Type B pancreatic cell (in vitro differentiated cells): ENCODE measurements at regions not wholly inside any gene's neighbourhood (a gene's known extent, or its start where the extent isn't known, plus 50 kb on each side); places are given as distances from the start of the nearest gene placed in this dataset.

ENCODE experiments used
- DNase-seq: peaks from one replicate; pipeline ENCODE4 v3.0.0; 2021; ENCODE audit warnings: mixed read lengths; ENCODE audit not compliant: unreplicated experiment; ENCODE audit errors: extremely low spot score
- H3K27ac Mint-ChIP-seq: 2 replicates; pipeline ENCODE4 v1.8.0; 2021; ENCODE audit warnings: mild to moderate bottlenecking, mixed read lengths
- H3K27me3 Mint-ChIP-seq: 2 replicates; pipeline ENCODE4 v1.8.0; 2021; ENCODE audit warnings: mixed read lengths
- H3K36me3 Mint-ChIP-seq: 2 replicates; pipeline ENCODE4 v1.8.0; 2021; ENCODE audit warnings: mixed read lengths
- H3K4me1 Mint-ChIP-seq: one replicate; pipeline ENCODE4 v1.8.0; 2021; ENCODE audit warnings: mixed read lengths; ENCODE audit not compliant: unreplicated experiment
- H3K4me3 Mint-ChIP-seq: 2 replicates; pipeline ENCODE4 v1.8.0; 2021; ENCODE audit warnings: mild to moderate bottlenecking, mixed read lengths
- H3K9me3 Mint-ChIP-seq: 2 replicates; pipeline ENCODE4 v1.8.0; 2021; ENCODE audit warnings: mixed read lengths
- CTCF ChIP-seq: fragments of 200-600 bp; sonication (generic); conservative IDR thresholded peaks from 2 replicates; pipeline ENCODE4 v1.5.0; 2021; ENCODE audit warnings: antibody characterized with exemption, mild to moderate bottlenecking

- TF ChIP-seq CTCF: no peak
- Mint-ChIP-seq H3K27me3 (no peaks in the 10 kb centered on the region), H3K36me3 (peaks cover 4% of the 10 kb centered on the region), H3K4me1 (no peaks in the 10 kb centered on the region), H3K4me3 (no peak overlapping the region), H3K9me3 (no peaks in the 10 kb centered on the region), H3K27ac (no peak overlapping the region)
- no peak for DNase-seq
Measured at GRCh38 chr2:129820908-129821307, 158.6 kb upstream of the RAB6C start.

- no peak overlapping the region for H3K27ac Mint-ChIP-seq
- H3K36me3 Mint-ChIP-seq: peaks cover 4% of the 10 kb centered on the region
- no peak overlapping the region for H3K4me3 Mint-ChIP-seq
- H3K4me1 Mint-ChIP-seq: no peaks in the 10 kb centered on the region
- no peaks in the 10 kb centered on the region for H3K9me3 Mint-ChIP-seq
- TF ChIP-seq CTCF: no peak
- no peaks in the 10 kb centered on the region for H3K27me3 Mint-ChIP-seq
- no peak for DNase-seq
Measured at GRCh38 chr2:129821445-129821844, 158.0 kb upstream of the RAB6C start.

GRCh38 chr2:129823044-129823443, 156.4 kb upstream of the RAB6C start:
- TF ChIP-seq CTCF: no peak
- no peak for DNase-seq
- no peaks in the 10 kb centered on the region for H3K4me1 Mint-ChIP-seq
- H3K4me3 Mint-ChIP-seq: no peak overlapping the region
- H3K27me3 Mint-ChIP-seq: no peaks in the 10 kb centered on the region
- H3K36me3 Mint-ChIP-seq: peaks cover 4% of the 10 kb centered on the region
- no peak overlapping the region for H3K27ac Mint-ChIP-seq
- H3K9me3 Mint-ChIP-seq: no peaks in the 10 kb centered on the region

- peaks cover 6% of the 10 kb centered on the region for H3K36me3 Mint-ChIP-seq
- H3K4me1 Mint-ChIP-seq: no peaks in the 10 kb centered on the region
- no peak overlapping the region for H3K27ac Mint-ChIP-seq
- H3K9me3 Mint-ChIP-seq: peaks cover 26% of the 10 kb centered on the region
- no peak for DNase-seq
- no peak for TF ChIP-seq CTCF
- peaks cover 3% of the 10 kb centered on the region for H3K27me3 Mint-ChIP-seq
- no peak overlapping the region for H3K4me3 Mint-ChIP-seq
Measured at GRCh38 chr2:129827311-129828090, 152.0 kb upstream of the RAB6C start.

GRCh38 chr2:129828792-129829191, 150.7 kb upstream of the RAB6C start:
- no peaks in the 10 kb centered on the region for H3K4me1 Mint-ChIP-seq
- peaks cover 28% of the 10 kb centered on the region for H3K9me3 Mint-ChIP-seq
- no peak overlapping the region for H3K27ac Mint-ChIP-seq
- no peak for DNase-seq
- H3K27me3 Mint-ChIP-seq: peaks cover 3% of the 10 kb centered on the region
- no peak for TF ChIP-seq CTCF
- peaks cover 7% of the 10 kb centered on the region for H3K36me3 Mint-ChIP-seq
- H3K4me3 Mint-ChIP-seq: no peak overlapping the region
